Omental fat pad (tissue), 3 donors: ENCODE measurements at regions not wholly inside any gene's neighbourhood (a gene's known extent, or its start where the extent isn't known, plus 50 kb on each side); places are given as distances from the start of the nearest gene placed in this dataset.

ENCODE experiments used
- ATAC-seq: fragments of 150-250 bp; one replicate; pipeline ENCODE4 v1.9.1; 2016; ENCODE audit warnings: mild to moderate bottlenecking, moderate library complexity; ENCODE audit not compliant: low FRiP score
- DNase-seq: peaks from one replicate; pipeline ENCODE4 v3.0.0-alpha.2; 2019; ENCODE audit warnings: low spot score
- TF ChIP-seq, protein P1 (sequence below), 3 donors: fragments of 450-650 bp; IDR thresholded peaks; one replicate each; pipeline ENCODE4 v1.5.1; 2016 to 2017; ENCODE audit warnings: antibody characterized with exemption in 3 of 3, mild to moderate bottlenecking in 3 of 3, moderate library complexity in 2 of 3

DNA sequence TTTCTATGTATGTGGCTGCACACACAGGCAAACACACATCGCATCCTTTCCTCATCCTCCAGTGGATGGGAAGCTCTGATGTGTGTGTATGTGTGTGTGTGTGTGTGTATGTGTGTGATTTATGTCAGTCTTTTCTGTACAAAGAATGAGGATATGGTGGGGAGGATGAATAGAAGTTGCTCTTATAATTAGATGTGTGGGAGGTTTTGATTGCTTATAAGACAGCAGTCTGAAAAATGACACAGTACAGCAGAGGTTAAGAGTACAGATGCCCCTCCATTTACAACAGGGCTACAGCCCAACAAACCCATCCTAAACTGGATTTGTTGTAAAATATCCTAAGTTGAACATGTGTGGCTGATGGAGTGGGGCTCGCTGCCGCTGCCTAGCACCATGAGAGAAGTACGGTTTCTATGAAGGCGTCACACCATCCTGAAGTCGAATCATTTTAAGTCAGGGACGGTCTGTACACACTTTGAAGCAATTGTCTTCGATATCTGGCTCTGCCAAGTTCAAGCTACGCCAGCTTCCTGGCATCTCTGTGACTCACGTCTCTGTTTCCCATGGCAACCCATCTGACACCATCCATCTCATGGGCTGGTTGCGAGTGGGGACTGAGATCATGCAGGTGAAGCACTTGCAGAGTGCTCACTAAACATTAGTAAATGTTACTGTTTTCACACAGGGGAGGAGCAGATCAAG, 252.6 kb downstream of the MYLK4 start:
- DNase-seq (no peak), ATAC-seq (peak; percentile 80)
- TF ChIP-seq, protein P1, sequence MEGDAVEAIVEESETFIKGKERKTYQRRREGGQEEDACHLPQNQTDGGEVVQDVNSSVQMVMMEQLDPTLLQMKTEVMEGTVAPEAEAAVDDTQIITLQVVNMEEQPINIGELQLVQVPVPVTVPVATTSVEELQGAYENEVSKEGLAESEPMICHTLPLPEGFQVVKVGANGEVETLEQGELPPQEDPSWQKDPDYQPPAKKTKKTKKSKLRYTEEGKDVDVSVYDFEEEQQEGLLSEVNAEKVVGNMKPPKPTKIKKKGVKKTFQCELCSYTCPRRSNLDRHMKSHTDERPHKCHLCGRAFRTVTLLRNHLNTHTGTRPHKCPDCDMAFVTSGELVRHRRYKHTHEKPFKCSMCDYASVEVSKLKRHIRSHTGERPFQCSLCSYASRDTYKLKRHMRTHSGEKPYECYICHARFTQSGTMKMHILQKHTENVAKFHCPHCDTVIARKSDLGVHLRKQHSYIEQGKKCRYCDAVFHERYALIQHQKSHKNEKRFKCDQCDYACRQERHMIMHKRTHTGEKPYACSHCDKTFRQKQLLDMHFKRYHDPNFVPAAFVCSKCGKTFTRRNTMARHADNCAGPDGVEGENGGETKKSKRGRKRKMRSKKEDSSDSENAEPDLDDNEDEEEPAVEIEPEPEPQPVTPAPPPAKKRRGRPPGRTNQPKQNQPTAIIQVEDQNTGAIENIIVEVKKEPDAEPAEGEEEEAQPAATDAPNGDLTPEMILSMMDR (IDR thresholded peaks at IDR 0.05), result no peak

DNA sequence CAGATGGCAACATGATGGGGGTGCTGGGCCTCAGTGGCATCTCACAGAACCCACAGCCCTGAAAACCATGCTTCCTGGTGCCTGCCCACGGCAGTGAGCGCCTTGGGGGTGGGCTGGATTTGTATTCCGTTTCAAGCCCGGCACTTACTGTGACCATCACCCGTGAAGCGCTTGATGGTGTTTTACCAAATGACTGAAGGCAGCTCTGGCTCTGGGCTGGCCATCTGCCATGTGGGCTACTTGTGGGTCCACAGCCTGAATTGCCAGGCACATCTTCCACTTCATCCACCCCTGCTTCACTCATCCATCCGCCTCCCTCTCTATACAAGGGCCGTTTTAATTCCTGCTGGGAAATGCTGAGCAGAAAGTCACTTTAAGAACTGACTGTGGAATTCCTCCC, 250.9 kb upstream of the GMDS start:
- ATAC-seq, result no peak
- TF ChIP-seq, protein P1 (IDR thresholded peaks at IDR 0.05), result no peak

DNA sequence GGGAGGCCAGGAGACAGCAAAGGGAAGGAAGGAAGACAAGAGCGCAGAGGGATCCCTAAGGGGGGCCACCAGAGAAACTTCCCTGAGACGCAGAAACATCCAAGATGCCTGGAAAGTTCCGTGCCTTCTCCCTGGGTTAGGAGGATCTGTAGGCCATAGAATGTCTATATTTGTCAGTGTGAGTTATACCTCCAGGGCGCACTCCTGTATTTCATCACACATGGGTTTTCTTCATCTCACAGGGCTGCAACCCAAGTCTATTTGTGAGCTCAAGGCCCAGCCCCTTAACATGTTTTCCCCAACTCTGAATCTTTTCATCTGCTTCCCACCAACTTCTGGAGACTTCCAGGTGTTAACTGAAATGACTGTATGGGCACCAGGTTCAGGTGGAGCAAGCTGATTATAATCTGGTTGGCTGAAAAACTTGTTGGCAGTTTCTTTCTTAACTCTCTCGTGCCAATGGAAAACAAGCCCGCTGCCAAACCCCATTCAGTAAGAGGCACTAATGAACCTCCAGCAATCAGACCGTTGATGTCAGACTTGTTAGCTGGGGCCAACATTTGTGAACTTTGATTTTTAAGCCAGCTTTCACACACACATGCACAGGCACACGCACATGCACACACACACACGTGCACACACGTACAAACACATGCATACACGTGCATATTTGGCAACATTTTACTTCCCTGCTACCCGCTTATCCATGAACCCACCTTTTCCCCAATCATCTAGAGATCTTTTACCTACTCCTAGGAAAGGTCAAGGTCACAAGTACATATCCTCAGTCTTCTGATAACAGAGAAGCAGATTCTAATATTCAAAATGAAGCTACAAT, 247.5 kb upstream of the GMDS start:
- DNase-seq, result no peak
- TF ChIP-seq, protein P1 (IDR thresholded peaks at IDR 0.05), result no peak
- ATAC-seq, result no peak

More for the DNA sequence above, 250.9 kb upstream of the GMDS start:
- DNase-seq, result no peak

DNA sequence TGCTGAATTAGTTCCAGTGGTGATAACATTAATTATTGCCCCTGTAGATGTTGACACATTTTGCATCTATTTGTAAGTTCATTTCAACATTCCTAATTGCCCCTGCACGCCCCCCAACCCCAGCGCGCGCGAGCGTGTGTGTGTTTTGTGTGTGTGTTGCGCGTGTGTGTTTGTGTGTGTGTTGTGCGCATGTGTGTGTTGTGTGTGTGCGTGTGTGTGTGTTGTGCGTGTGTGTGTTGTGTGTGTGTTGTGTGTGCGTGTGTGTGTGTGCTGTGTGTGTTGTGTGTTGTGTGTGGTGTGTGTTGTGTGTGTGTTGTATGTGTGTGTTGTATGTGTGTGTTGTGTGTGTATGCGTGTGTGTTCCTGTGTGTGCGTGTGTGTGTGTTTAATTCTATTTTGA, 245.7 kb upstream of the GMDS start:
- no peak for ATAC-seq
- TF ChIP-seq, protein P1 (IDR thresholded peaks at IDR 0.05), result no peak

DNA sequence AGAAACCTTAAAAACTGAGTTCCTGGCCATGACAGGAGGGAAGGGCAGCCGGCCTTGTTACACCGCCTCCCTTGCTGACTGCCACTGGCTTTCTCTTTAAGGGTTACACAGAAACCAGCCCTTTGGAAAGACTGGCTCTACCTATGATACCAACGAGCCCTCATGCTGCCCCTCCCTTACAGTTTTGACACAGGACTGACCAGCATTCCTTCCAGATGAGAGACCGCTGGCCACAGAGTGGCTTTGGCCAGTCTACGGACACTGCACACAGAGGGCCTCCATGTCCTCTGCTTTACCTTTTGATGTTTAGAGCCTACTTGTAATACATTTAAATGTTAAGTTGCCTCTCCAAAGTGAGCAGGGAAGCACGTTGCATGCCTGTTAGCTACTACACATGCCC, 243.2 kb upstream of the GMDS start:
- DNase-seq, result no peak
- ATAC-seq, result no peak
- TF ChIP-seq, protein P1 (IDR thresholded peaks at IDR 0.05), result no peak

More for the DNA sequence above, 245.7 kb upstream of the GMDS start:
- DNase-seq, result no peak

DNA sequence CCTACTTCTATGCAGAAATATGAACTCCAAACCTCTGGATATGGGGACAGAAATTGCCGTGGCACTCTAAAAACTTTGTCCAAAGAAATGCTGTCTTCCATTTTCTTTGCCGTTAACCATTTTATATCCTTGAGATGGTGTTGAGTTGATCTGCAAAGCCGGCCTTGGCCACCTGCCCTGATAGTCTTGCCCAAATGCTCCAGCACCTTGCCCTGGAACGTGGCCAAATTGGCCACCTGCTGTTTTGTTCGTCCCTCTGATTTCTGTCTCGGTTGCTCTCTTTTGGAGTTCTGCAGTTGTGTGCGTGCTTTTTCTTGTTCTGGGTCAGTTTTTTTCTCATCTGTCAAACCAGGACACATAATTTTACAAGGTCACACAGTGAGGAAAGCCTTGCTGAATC, 239.7 kb upstream of the GMDS start:
- ATAC-seq (no peak), DNase-seq (no peak)
- TF ChIP-seq, protein P1 (IDR thresholded peaks at IDR 0.05), result no peak
